ENCODE measurements at regions not wholly inside any gene's neighbourhood (a gene's known extent, or its start where the extent isn't known, plus 50 kb on each side); places are given as distances from the start of the nearest gene placed in this dataset.

DNA sequence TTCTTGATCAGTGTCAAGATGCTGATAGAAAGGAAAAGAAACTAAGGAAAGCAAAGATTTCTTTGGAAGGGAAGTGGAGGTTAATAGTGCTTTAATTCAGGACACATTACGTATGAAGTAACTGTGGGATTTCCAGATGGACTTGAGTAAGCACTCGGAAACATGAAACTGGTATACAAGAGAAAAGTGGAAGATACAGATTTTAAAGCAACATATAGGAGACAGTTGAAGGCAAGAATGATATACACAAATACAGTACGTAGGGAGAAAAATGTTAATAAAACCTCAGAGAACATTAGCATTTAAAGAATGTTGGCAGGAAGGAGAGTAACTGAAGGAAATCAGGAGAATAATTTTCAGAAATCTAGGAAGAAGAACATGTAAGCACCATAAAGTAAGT is 730.9 kb upstream of the ADGRL2 start:
- Mint-ChIP-seq H3K9me3 (ENCODE audit: low read depth) (no peaks in the 10 kb centered on the region), H3K27ac (no peak overlapping the region), H3K4me1 (ENCODE audit: low read depth) (peaks cover 5% of the 10 kb centered on the region), H3K36me3 (ENCODE audit: insufficient read depth) (no peaks in the 10 kb centered on the region), H3K4me3 (ENCODE audit: low read depth) (no peak overlapping the region), H3K27me3 (no peaks in the 10 kb centered on the region)
- DNase-seq (ENCODE audit: low spot score, unreplicated experiment): no peak
- TF ChIP-seq, protein P1, sequence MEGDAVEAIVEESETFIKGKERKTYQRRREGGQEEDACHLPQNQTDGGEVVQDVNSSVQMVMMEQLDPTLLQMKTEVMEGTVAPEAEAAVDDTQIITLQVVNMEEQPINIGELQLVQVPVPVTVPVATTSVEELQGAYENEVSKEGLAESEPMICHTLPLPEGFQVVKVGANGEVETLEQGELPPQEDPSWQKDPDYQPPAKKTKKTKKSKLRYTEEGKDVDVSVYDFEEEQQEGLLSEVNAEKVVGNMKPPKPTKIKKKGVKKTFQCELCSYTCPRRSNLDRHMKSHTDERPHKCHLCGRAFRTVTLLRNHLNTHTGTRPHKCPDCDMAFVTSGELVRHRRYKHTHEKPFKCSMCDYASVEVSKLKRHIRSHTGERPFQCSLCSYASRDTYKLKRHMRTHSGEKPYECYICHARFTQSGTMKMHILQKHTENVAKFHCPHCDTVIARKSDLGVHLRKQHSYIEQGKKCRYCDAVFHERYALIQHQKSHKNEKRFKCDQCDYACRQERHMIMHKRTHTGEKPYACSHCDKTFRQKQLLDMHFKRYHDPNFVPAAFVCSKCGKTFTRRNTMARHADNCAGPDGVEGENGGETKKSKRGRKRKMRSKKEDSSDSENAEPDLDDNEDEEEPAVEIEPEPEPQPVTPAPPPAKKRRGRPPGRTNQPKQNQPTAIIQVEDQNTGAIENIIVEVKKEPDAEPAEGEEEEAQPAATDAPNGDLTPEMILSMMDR (IDR thresholded peaks at IDR 0.05; ENCODE audit: unreplicated experiment): no peak

DNA sequence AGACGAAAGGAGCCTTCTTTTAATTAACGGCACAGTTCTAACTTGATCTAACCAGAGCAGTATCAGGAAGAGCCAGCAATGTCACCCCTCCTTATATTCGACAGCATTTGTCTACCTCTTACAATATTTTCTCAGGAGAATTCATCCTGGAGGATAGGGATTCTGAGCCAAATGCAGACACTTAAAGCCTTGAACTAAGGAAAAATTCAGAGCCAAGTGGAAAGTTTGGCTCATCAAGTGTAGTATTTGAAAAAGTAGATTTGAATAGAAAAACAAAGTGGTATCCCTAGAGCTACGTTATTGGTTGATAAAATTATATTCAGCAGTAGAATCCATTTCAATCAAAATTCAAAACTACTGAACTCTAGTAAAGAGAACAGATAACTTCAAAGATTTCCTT is 732.0 kb upstream of the ADGRL2 start:
- TF ChIP-seq, protein P1 (IDR thresholded peaks at IDR 0.05; ENCODE audit: unreplicated experiment): no peak
- Mint-ChIP-seq H3K4me1 (ENCODE audit: low read depth) (peaks cover 3% of the 10 kb centered on the region), H3K27me3 (no peaks in the 10 kb centered on the region), H3K9me3 (ENCODE audit: low read depth) (no peaks in the 10 kb centered on the region), H3K4me3 (ENCODE audit: low read depth) (no peak overlapping the region), H3K36me3 (ENCODE audit: insufficient read depth) (no peaks in the 10 kb centered on the region), H3K27ac (no peak overlapping the region)
- DNase-seq (ENCODE audit: low spot score, unreplicated experiment): no peak

DNA sequence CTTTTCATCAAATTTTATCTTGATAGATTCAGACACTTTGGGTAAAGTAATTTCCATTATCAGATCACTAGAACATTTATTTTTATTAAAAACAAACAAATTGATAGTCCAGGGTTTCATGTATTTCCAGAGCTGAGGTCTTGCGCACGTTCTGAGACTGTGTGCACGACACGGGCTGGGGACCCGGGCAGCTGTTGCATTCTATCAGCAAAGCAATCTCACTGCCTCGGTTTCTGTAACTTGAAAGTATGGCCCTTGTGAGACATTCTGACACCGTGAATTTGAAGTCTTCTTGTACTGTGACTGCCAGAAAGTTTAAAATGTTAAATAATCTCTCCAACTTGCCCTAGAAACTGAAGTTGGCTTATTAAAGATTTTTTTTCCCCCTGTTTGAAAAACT is 746.9 kb upstream of the ADGRL2 start:
- H3K27ac Mint-ChIP-seq: peak overlapping the region; percentile 95
- no peak for DNase-seq (ENCODE audit: low spot score, unreplicated experiment)
- no peaks in the 10 kb centered on the region for H3K9me3 Mint-ChIP-seq (ENCODE audit: low read depth)
- no peaks in the 10 kb centered on the region for H3K36me3 Mint-ChIP-seq (ENCODE audit: insufficient read depth)
- H3K4me3 Mint-ChIP-seq (ENCODE audit: low read depth): peak overlapping the region; percentile 55
- peaks cover 20% of the 10 kb centered on the region for H3K4me1 Mint-ChIP-seq (ENCODE audit: low read depth)
- no peaks in the 10 kb centered on the region for H3K27me3 Mint-ChIP-seq
- TF ChIP-seq, protein P1 (IDR thresholded peaks at IDR 0.05; ENCODE audit: unreplicated experiment): no peak

DNA sequence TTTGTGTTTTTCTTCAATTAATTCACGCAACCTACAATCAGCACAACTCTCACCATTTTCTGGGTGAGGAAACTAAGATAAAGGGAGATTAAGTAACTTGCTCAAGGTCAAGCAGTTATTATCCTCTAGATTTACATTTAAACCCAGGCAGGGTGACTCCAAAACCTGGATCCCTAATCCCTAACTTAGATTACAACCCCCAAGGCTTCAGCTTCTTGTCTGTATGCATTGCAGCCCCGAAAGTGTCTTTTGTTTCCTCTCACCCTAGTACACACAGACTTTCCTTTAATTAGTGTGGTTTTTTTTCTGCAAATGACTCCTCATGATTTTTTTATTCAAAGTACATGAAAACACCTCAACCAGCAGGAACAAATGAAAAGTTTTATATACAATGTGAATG is 748.6 kb upstream of the ADGRL2 start:
- H3K4me3 Mint-ChIP-seq (ENCODE audit: low read depth): no peak overlapping the region
- H3K27ac Mint-ChIP-seq: no peak overlapping the region
- H3K4me1 Mint-ChIP-seq (ENCODE audit: low read depth): peaks cover 20% of the 10 kb centered on the region
- DNase-seq (ENCODE audit: low spot score, unreplicated experiment): no peak
- no peaks in the 10 kb centered on the region for H3K9me3 Mint-ChIP-seq (ENCODE audit: low read depth)
- H3K27me3 Mint-ChIP-seq: no peaks in the 10 kb centered on the region
- TF ChIP-seq, protein P1 (IDR thresholded peaks at IDR 0.05; ENCODE audit: unreplicated experiment): no peak
- no peaks in the 10 kb centered on the region for H3K36me3 Mint-ChIP-seq (ENCODE audit: insufficient read depth)

DNA sequence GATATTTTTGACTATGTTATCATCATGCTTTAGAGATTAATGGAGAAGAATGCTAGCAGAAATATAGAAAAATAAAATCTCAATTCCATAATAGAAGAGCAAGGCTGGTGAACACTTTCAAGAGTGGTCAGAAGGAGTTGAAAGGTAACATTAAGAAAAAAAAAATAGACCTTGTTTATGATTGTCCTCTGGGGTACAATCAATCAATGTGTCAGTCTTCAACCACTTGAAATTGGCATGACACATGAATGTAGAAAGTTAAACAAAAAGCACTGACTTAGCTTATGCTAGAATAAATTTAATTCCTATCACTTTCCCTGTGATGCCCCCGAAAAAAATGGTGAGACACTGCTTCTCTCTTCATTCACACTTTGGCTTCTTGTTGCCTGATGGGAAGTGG is 750.3 kb upstream of the ADGRL2 start:
- H3K27ac Mint-ChIP-seq: no peak overlapping the region
- no peaks in the 10 kb centered on the region for H3K9me3 Mint-ChIP-seq (ENCODE audit: low read depth)
- H3K4me3 Mint-ChIP-seq (ENCODE audit: low read depth): no peak overlapping the region
- DNase-seq (ENCODE audit: low spot score, unreplicated experiment): no peak
- TF ChIP-seq, protein P1 (IDR thresholded peaks at IDR 0.05; ENCODE audit: unreplicated experiment): no peak
- H3K4me1 Mint-ChIP-seq (ENCODE audit: low read depth): peaks cover 14% of the 10 kb centered on the region
- H3K36me3 Mint-ChIP-seq (ENCODE audit: insufficient read depth): no peaks in the 10 kb centered on the region
- no peaks in the 10 kb centered on the region for H3K27me3 Mint-ChIP-seq
